ENCODE measurements at regions not wholly inside any gene's neighbourhood (a gene's known extent, or its start where the extent isn't known, plus 50 kb on each side); places are given as distances from the start of the nearest gene placed in this dataset.

- Histone ChIP-seq H2BK120ac (ENCODE audit: low read depth, low read length, poor library complexity, severe bottlenecking) (no peak overlapping the region), H3K4me1 (ENCODE audit: insufficient read depth, low read length) (no peaks in the 10 kb centered on the region), H3K79me2 (ENCODE audit: insufficient read depth, low read length) (no peaks in the 10 kb centered on the region), H3T11ph (ENCODE audit: low read length) (no peak overlapping the region), H3K4ac (ENCODE audit: low read depth, low read length) (no peak overlapping the region), H2BK15ac (ENCODE audit: low read depth, low read length) (no peak overlapping the region), H3K79me1 (ENCODE audit: insufficient read depth, low read depth, low read length, poor library complexity, severe bottlenecking) (no peaks in the 10 kb centered on the region), H3K27me3 (ENCODE audit: insufficient read depth, low read length) (no peaks in the 10 kb centered on the region), H2AK5ac (ENCODE audit: insufficient read length, low read length) (no peak overlapping the region), H4K8ac (replicated peaks; ENCODE audit: insufficient read length, low read depth, low read length) (no peak overlapping the region), H2BK5ac (ENCODE audit: insufficient read length, low read length) (no peak overlapping the region), H4K5ac (ENCODE audit: insufficient read length, low read depth, low read length) (no peak overlapping the region), H3K56ac (ENCODE audit: insufficient read length, low read depth, low read length) (no peak overlapping the region), H4K91ac (ENCODE audit: insufficient read length, low read depth, low read length) (no peak overlapping the region), H3K9me3 (ENCODE audit: control insufficient read depth, low read depth, low read length) (peaks cover 29% of the 10 kb centered on the region), H2BK20ac (ENCODE audit: low read depth, low read length, poor library complexity, severe bottlenecking) (no peak overlapping the region), H3K23me2 (ENCODE audit: insufficient read length, low read depth, low read length, poor library complexity, severe bottlenecking) (no peaks in the 10 kb centered on the region), H2AFZ (ENCODE audit: low read length) (no peak overlapping the region), H3K23ac (ENCODE audit: insufficient read length, low read depth, low read length) (no peak overlapping the region), H4K20me1 (ENCODE audit: control insufficient read depth, insufficient read depth, insufficient read length) (no peaks in the 10 kb centered on the region), H3K14ac (ENCODE audit: insufficient read depth, low read length) (no peak overlapping the region), H3K18ac (ENCODE audit: insufficient read length, low read depth, low read length) (no peak overlapping the region), H2BK12ac (ENCODE audit: insufficient read length, low read depth, low read length) (no peak overlapping the region), H3K27ac (ENCODE audit: insufficient read length, low read depth, low read length) (no peak overlapping the region), H3K4me2 (ENCODE audit: insufficient read depth, insufficient read length, low read length) (no peak overlapping the region), H3K9ac (ENCODE audit: extremely low read depth, insufficient read length, low read length) (no peak overlapping the region)
- Mint-ChIP-seq H3K4me3 (no peak overlapping the region), H3K27ac (no peak overlapping the region), H3K9me3 (peaks cover 35 to 37% of the 10 kb centered on the region in 2 experiments), H3K27me3 (ENCODE audit: low read depth) (no peaks in the 10 kb centered on the region), H3K4me1 (no peaks in the 10 kb centered on the region), H3K36me3 (ENCODE audit: insufficient read depth in 1 of 3, low read depth in 3 of 3) (peaks cover 19 to 37% (median 25%) of the 10 kb centered on the region in 3 experiments)
- TF ChIP-seq CTCF (conservative IDR thresholded peaks at IDR 0.05): no peak
- DNase-seq: no peak
- WGBS (ENCODE audit: extremely low coverage, insufficient read length, low lambda C conversion rate): no CpG with 5 or more reads among the region's 8 CpGs
These were observed 615.5 kb upstream of the NUDT12 start for GRCh38 chr5:104178066-104178465.
